GM18511 (cell line): ENCODE measurements at regions not wholly inside any gene's neighbourhood (a gene's known extent, or its start where the extent isn't known, plus 50 kb on each side); places are given as distances from the start of the nearest gene placed in this dataset.
"Not testable (repeated sequence)": the region's sequence is repeated elsewhere in the genome, so short reads cannot be mapped to it uniquely, and the experiment has no call there.

Experiments
- ATAC-seq: cut with Tn5 transposase; IDR thresholded peaks from one replicate; pipeline ENCODE4 v1.9.1; 2021; ENCODE audit warnings: mild to moderate bottlenecking, moderate library complexity; ENCODE audit not compliant: unreplicated experiment

GRCh38 chr5:106094839-106095238 lies 1575.9 kb downstream of the EFNA5 start:
- ATAC-seq, result no peak

- ATAC-seq, result no peak
These were observed 1576.5 kb downstream of the EFNA5 start for GRCh38 chr5:106094204-106094607.

GRCh38 chr5:106093134-106093533 lies 1577.6 kb downstream of the EFNA5 start:
- no peak for ATAC-seq

GRCh38 chr5:106092455-106092854 lies 1578.3 kb downstream of the EFNA5 start:
- ATAC-seq, result no peak

GRCh38 chr5:106089073-106089472 lies 1581.7 kb downstream of the EFNA5 start:
- ATAC-seq, result no peak

GRCh38 chr5:106088462-106088861 lies 1582.3 kb downstream of the EFNA5 start:
- no peak for ATAC-seq

DNA sequence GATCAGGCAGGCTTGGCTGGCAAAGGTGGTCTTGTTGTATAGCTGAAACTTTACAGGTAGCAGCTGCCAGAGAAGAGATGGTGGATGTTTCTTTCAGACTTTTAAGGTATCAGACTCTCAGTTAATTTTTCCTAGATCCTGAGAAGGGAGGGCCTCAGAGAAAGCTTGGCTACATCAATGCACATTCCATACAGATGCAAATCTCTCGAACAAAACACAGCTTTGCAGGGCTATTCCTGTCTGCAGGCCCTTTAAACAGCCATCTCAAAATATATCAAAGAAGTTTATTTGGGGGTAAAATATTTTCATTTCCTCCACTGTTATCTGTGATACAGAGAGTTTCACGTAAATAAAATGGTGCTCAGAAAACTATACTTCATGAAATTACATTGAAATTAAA lies 1584.4 kb downstream of the EFNA5 start:
- ATAC-seq, result no peak

- no peak for ATAC-seq
These were observed 1585.2 kb downstream of the EFNA5 start for GRCh38 chr5:106085556-106085955.

DNA sequence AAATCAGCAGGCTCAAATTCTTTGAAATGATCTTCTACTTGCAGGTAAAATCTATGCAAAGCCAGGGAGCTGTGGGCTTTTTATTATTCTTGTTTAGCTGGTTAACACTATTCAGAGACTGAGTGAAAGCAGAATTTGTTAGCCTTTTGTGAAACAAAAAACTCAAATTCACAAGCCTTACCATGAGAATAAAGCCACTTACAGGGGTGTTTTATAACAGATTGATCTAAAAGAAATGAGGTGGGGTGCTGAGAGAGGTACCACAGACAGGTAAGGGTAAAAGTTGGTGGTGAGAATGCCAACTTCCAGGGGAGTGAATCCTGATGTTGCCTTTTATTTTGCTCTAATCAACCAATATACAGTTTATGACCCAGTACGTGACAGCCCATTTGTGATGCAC lies 1585.6 kb downstream of the EFNA5 start:
- no peak for ATAC-seq

DNA sequence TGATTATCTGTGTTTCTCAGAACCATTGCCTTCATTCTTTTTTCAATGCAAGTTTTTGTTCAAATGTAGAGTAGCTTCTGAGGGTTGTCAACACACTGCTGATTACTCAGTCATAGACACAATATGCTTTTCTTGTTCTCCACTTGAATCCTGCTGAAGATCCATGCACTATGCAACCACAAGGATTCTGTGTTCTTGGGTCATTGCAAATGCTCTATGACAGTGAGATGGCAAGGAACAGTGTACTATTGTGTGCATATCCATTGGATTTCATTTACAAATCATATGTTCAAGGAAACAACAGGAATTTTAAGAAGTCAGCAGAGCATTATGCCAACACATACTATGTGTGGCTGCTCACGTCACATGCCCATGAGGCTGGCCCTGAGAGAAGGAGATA lies 1590.2 kb downstream of the EFNA5 start:
- no peak for ATAC-seq

DNA sequence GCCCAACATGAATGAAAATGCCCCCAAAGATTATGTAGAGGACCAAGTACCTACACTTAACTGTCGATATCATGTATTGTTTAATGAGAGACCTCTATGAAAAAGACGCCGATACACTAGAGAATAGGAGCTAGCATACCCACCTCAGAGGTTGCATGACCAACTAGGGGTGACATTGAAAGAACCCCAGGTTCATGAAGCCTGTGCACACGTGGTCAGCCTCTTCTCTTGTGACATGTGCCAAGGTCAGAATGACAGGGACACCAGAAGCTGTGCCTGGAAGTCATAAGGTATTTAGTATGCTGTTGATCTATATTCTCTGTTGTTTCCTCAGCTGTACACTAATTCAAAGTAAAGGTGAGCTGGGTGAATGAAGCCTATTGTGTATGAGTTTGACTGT lies 1594.1 kb downstream of the EFNA5 start:
- ATAC-seq, result no peak

- ATAC-seq, result no peak
These were observed 1598.5 kb downstream of the EFNA5 start for GRCh38 chr5:106072208-106072607.

DNA sequence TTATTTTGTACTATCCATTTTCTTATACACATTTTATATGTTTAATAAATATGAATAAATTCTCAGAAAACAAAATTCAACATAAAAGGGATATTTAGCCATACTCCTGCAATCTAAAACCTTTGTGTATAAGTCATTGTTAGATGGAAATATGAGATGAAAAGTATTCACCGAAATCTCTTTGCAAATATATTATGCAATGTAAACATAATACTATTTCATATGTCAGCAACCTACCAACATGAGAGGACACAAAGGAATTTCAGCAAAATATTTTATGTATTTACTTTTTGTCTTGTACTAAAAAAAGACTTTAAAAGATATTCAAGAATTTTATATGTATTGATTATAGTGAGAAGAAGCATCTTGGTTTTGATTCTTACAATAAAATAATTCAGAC lies 1623.4 kb downstream of the EFNA5 start:
- ATAC-seq, result no peak

GRCh38 chr5:106032069-106032468 lies 1638.7 kb downstream of the EFNA5 start:
- not testable (repeated sequence) for ATAC-seq

- ATAC-seq, result no peak
These were observed 1642.4 kb downstream of the EFNA5 start for GRCh38 chr5:106028314-106028713.

GRCh38 chr5:106020894-106021293 lies 1649.8 kb downstream of the EFNA5 start:
- no peak for ATAC-seq

DNA sequence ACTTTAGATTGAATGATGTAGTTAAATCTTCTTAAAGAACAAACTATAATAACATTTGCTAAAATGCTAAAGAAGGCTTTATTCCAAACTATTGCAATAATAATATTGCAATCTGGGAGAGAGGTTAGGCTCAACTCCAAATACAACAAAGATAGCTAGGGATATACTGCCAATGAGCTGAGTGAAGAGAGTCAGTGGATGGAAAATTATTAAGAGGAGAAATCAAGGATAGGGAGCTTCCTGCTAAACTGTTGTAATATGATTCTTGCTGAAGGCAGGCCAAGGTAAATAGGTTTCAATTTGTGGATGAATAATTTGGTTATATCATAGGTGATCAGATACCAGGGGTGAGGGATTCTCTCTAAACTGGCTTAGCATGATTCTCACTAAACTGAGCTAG lies 1651.5 kb downstream of the EFNA5 start:
- ATAC-seq, result no peak

- ATAC-seq, result no peak
These were observed 1653.4 kb downstream of the EFNA5 start for GRCh38 chr5:106017243-106017857.

DNA sequence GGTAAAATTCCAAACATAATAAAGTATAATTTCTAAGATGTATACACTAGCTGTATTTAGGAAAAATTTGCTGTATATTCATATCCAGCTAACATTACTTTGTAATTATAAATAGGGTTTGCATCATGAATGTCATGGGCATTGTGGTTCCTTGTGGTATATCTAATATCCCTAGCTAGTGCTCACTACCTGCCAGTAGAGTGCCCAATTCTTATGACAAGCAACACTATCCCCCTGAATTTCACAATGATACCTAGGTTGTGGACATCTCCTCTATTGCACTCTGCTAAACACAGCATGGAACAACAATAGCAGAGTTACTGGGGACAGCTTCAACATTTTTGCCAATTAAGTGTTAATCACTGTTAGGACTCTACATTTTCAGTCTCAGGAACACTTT lies 1656.5 kb downstream of the EFNA5 start:
- no peak for ATAC-seq

- no peak for ATAC-seq
These were observed 1664.5 kb downstream of the EFNA5 start for GRCh38 chr5:106006242-106006641.

- ATAC-seq, result not testable (repeated sequence)
These were observed 1671.7 kb downstream of the EFNA5 start for GRCh38 chr5:105998991-105999390.

DNA sequence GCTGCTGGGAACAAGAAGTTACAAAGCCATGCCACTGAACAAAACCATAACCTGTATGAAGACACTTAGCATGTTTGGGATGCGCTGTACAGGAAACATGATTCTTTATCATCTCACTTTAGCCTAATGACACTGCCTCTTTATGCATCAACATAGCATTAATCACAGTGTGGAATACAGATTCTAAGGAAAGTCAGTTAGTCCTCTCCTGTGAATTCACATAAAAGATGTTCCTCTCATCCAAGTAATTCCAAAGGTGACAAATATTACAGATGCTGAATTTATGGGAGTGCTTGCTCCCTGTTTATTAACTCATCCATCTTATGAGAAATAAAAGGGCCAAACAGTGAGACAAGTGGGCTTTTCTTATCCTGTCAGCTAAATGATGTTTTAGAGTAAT lies 1677.7 kb downstream of the EFNA5 start:
- no peak for ATAC-seq

- ATAC-seq, result no peak
These were observed 1688.2 kb downstream of the EFNA5 start for GRCh38 chr5:105982526-105982925.
